ENCODE measurements at regions not wholly inside any gene's neighbourhood (a gene's known extent, or its start where the extent isn't known, plus 50 kb on each side); places are given as distances from the start of the nearest gene placed in this dataset.

- no peak for DNase-seq (ENCODE audit: extremely low read depth, insufficient read length)
These were observed 524.2 kb upstream of the CRIM1 start for GRCh38 chr2:35831385-35831784.

GRCh38 chr2:35830833-35831232, 524.7 kb upstream of the CRIM1 start:
- TF ChIP-seq, protein P1, sequence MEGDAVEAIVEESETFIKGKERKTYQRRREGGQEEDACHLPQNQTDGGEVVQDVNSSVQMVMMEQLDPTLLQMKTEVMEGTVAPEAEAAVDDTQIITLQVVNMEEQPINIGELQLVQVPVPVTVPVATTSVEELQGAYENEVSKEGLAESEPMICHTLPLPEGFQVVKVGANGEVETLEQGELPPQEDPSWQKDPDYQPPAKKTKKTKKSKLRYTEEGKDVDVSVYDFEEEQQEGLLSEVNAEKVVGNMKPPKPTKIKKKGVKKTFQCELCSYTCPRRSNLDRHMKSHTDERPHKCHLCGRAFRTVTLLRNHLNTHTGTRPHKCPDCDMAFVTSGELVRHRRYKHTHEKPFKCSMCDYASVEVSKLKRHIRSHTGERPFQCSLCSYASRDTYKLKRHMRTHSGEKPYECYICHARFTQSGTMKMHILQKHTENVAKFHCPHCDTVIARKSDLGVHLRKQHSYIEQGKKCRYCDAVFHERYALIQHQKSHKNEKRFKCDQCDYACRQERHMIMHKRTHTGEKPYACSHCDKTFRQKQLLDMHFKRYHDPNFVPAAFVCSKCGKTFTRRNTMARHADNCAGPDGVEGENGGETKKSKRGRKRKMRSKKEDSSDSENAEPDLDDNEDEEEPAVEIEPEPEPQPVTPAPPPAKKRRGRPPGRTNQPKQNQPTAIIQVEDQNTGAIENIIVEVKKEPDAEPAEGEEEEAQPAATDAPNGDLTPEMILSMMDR (IDR thresholded peaks at IDR 0.05; ENCODE audit: insufficient read depth, low read length, poor library complexity, severe bottlenecking) = no peak
- Histone ChIP-seq H3K4me3 (replicated peaks; ENCODE audit: low read depth, low read length) (no peak overlapping the region), H3K27me3 (replicated peaks; ENCODE audit: control insufficient read depth, insufficient read depth, low read length) (no peaks in the 10 kb centered on the region), H3K36me3 (ENCODE audit: control insufficient read depth, insufficient read depth, low read length) (no peaks in the 10 kb centered on the region)
- no peak for DNase-seq (ENCODE audit: extremely low read depth, insufficient read length)

More at GRCh38 chr2:35831385-35831784, 524.2 kb upstream of the CRIM1 start:
- Histone ChIP-seq H3K4me3 (replicated peaks; ENCODE audit: low read depth, low read length) (no peak overlapping the region), H3K27me3 (replicated peaks; ENCODE audit: control insufficient read depth, insufficient read depth, low read length) (no peaks in the 10 kb centered on the region), H3K36me3 (ENCODE audit: control insufficient read depth, insufficient read depth, low read length) (no peaks in the 10 kb centered on the region)
- TF ChIP-seq, protein P1 (IDR thresholded peaks at IDR 0.05; ENCODE audit: insufficient read depth, low read length, poor library complexity, severe bottlenecking) = no peak

GRCh38 chr2:35827086-35827485, 528.5 kb upstream of the CRIM1 start:
- TF ChIP-seq, protein P1 (IDR thresholded peaks at IDR 0.05; ENCODE audit: insufficient read depth, low read length, poor library complexity, severe bottlenecking) = no peak
- no peaks in the 10 kb centered on the region for H3K36me3 ChIP-seq (ENCODE audit: control insufficient read depth, insufficient read depth, low read length)
- DNase-seq (ENCODE audit: extremely low read depth, insufficient read length) = no peak
- H3K4me3 ChIP-seq (replicated peaks; ENCODE audit: low read depth, low read length) = no peak overlapping the region
- no peaks in the 10 kb centered on the region for H3K27me3 ChIP-seq (replicated peaks; ENCODE audit: control insufficient read depth, insufficient read depth, low read length)

- Histone ChIP-seq H3K36me3 (ENCODE audit: control insufficient read depth, insufficient read depth, low read length) (no peaks in the 10 kb centered on the region), H3K27me3 (replicated peaks; ENCODE audit: control insufficient read depth, insufficient read depth, low read length) (no peaks in the 10 kb centered on the region), H3K4me3 (replicated peaks; ENCODE audit: low read depth, low read length) (no peak overlapping the region)
- DNase-seq (ENCODE audit: extremely low read depth, insufficient read length) = no peak
- TF ChIP-seq, protein P1 (IDR thresholded peaks at IDR 0.05; ENCODE audit: insufficient read depth, low read length, poor library complexity, severe bottlenecking) = no peak
These were observed 532.9 kb upstream of the CRIM1 start for GRCh38 chr2:35822716-35823115.

- TF ChIP-seq, protein P1 (IDR thresholded peaks at IDR 0.05; ENCODE audit: insufficient read depth, low read length, poor library complexity, severe bottlenecking) = no peak
- H3K4me3 ChIP-seq (replicated peaks; ENCODE audit: low read depth, low read length) = no peak overlapping the region
- H3K27me3 ChIP-seq (replicated peaks; ENCODE audit: control insufficient read depth, insufficient read depth, low read length) = no peaks in the 10 kb centered on the region
- H3K36me3 ChIP-seq (ENCODE audit: control insufficient read depth, insufficient read depth, low read length) = no peaks in the 10 kb centered on the region
- DNase-seq (ENCODE audit: extremely low read depth, insufficient read length) = no peak
These were observed 533.9 kb upstream of the CRIM1 start for GRCh38 chr2:35821675-35822074.

GRCh38 chr2:35820391-35820790, 535.2 kb upstream of the CRIM1 start:
- TF ChIP-seq, protein P1 (IDR thresholded peaks at IDR 0.05; ENCODE audit: insufficient read depth, low read length, poor library complexity, severe bottlenecking) = no peak
- H3K36me3 ChIP-seq (ENCODE audit: control insufficient read depth, insufficient read depth, low read length) = no peaks in the 10 kb centered on the region
- H3K27me3 ChIP-seq (replicated peaks; ENCODE audit: control insufficient read depth, insufficient read depth, low read length) = no peaks in the 10 kb centered on the region
- no peak overlapping the region for H3K4me3 ChIP-seq (replicated peaks; ENCODE audit: low read depth, low read length)
- no peak for DNase-seq (ENCODE audit: extremely low read depth, insufficient read length)

Measured in GM06990 (cell line).